MG63 (cell line): ENCODE measurements at regions not wholly inside any gene's neighbourhood (a gene's known extent, or its start where the extent isn't known, plus 50 kb on each side); places are given as distances from the start of the nearest gene placed in this dataset.

Experiments
- DNase-seq: peaks from one replicate; pipeline ENCODE4 v3.0.0-alpha.2; 2020
- H3K27me3 ChIP-seq: fragments of 250-450 bp; sonication (Bioruptor Pico); 2 replicates; pipeline ENCODE4 v1.5.1; 2020; ENCODE audit warnings: mild to moderate bottlenecking, moderate library complexity
- H3K36me3 ChIP-seq: fragments of 250-450 bp; sonication (Bioruptor Pico); 2 replicates; pipeline ENCODE4 v1.5.1; 2020; ENCODE audit warnings: mild to moderate bottlenecking, moderate library complexity
- H3K4me3 ChIP-seq: fragments of 250-450 bp; sonication (Bioruptor Pico); 2 replicates; pipeline ENCODE4 v1.5.1; 2020; ENCODE audit warnings: mild to moderate bottlenecking, moderate library complexity
- H3K9me3 ChIP-seq: fragments of 250-450 bp; sonication (Bioruptor Pico); 2 replicates; pipeline ENCODE4 v1.5.1; 2020; ENCODE audit warnings: mild to moderate bottlenecking, moderate library complexity

GRCh38 chr6:113078791-113079190, 731.7 kb downstream of the RFPL4B start:
- H3K27me3 ChIP-seq: no peaks in the 10 kb centered on the region
- no peaks in the 10 kb centered on the region for H3K36me3 ChIP-seq
- no peak for DNase-seq
- H3K4me3 ChIP-seq: no peak overlapping the region
- H3K9me3 ChIP-seq: no peaks in the 10 kb centered on the region

- Histone ChIP-seq H3K9me3 (no peaks in the 10 kb centered on the region), H3K4me3 (no peak overlapping the region), H3K36me3 (no peaks in the 10 kb centered on the region), H3K27me3 (no peaks in the 10 kb centered on the region)
- DNase-seq: no peak
These were observed 735.6 kb downstream of the RFPL4B start for GRCh38 chr6:113082745-113083144.

GRCh38 chr6:113083947-113084346, 736.8 kb downstream of the RFPL4B start:
- Histone ChIP-seq H3K9me3 (no peaks in the 10 kb centered on the region), H3K4me3 (no peak overlapping the region), H3K36me3 (no peaks in the 10 kb centered on the region), H3K27me3 (no peaks in the 10 kb centered on the region)
- no peak for DNase-seq

GRCh38 chr6:113089056-113089455, 741.9 kb downstream of the RFPL4B start:
- H3K27me3 ChIP-seq: no peaks in the 10 kb centered on the region
- no peak for DNase-seq
- H3K9me3 ChIP-seq: no peaks in the 10 kb centered on the region
- H3K36me3 ChIP-seq: no peaks in the 10 kb centered on the region
- no peak overlapping the region for H3K4me3 ChIP-seq

- Histone ChIP-seq H3K9me3 (no peaks in the 10 kb centered on the region; the same call in 1 of the 2 replicates), H3K4me3 (no peak overlapping the region), H3K27me3 (no peaks in the 10 kb centered on the region), H3K36me3 (no peaks in the 10 kb centered on the region)
- no peak for DNase-seq
These were observed 745.7 kb downstream of the RFPL4B start for GRCh38 chr6:113092795-113093194.

GRCh38 chr6:113094779-113095178, 747.6 kb downstream of the RFPL4B start:
- Histone ChIP-seq H3K27me3 (no peaks in the 10 kb centered on the region), H3K9me3 (no peaks in the 10 kb centered on the region; the same call in 1 of the 2 replicates), H3K4me3 (no peak overlapping the region), H3K36me3 (no peaks in the 10 kb centered on the region)
- no peak for DNase-seq

GRCh38 chr6:113095841-113096240, 748.7 kb downstream of the RFPL4B start:
- no peaks in the 10 kb centered on the region for H3K36me3 ChIP-seq
- no peak for DNase-seq
- H3K27me3 ChIP-seq: no peaks in the 10 kb centered on the region
- H3K4me3 ChIP-seq: no peak overlapping the region
- no peaks in the 10 kb centered on the region; the same call in 1 of the 2 replicates for H3K9me3 ChIP-seq

GRCh38 chr6:113102761-113103160, 754.4 kb upstream of the MARCKS start:
- H3K27me3 ChIP-seq: no peaks in the 10 kb centered on the region
- DNase-seq: no peak
- H3K9me3 ChIP-seq: no peaks in the 10 kb centered on the region
- no peak overlapping the region for H3K4me3 ChIP-seq
- no peaks in the 10 kb centered on the region for H3K36me3 ChIP-seq

GRCh38 chr6:113103634-113104361, 753.3 kb upstream of the MARCKS start:
- no peaks in the 10 kb centered on the region for H3K27me3 ChIP-seq
- no peaks in the 10 kb centered on the region for H3K36me3 ChIP-seq
- no peaks in the 10 kb centered on the region; the same call in 1 of the 2 replicates for H3K9me3 ChIP-seq
- H3K4me3 ChIP-seq: no peak overlapping the region
- no peak for DNase-seq

- DNase-seq: no peak
- Histone ChIP-seq H3K4me3 (no peak overlapping the region), H3K27me3 (no peaks in the 10 kb centered on the region)
These were observed 752.6 kb upstream of the MARCKS start for GRCh38 chr6:113104541-113104940.

GRCh38 chr6:113104951-113105350, 752.2 kb upstream of the MARCKS start:
- Histone ChIP-seq H3K4me3 (no peak overlapping the region), H3K9me3 (no peaks in the 10 kb centered on the region; the same call in 1 of the 2 replicates), H3K27me3 (no peaks in the 10 kb centered on the region), H3K36me3 (no peaks in the 10 kb centered on the region)
- no peak for DNase-seq

More at GRCh38 chr6:113104541-113104940, 752.6 kb upstream of the MARCKS start:
- Histone ChIP-seq H3K36me3 (no peaks in the 10 kb centered on the region), H3K9me3 (no peaks in the 10 kb centered on the region; the same call in 1 of the 2 replicates)

- H3K4me3 ChIP-seq: no peak overlapping the region
- H3K27me3 ChIP-seq: no peaks in the 10 kb centered on the region
- DNase-seq: no peak
- H3K9me3 ChIP-seq: peaks cover 7% of the 10 kb centered on the region
- no peaks in the 10 kb centered on the region for H3K36me3 ChIP-seq
These were observed 746.9 kb upstream of the MARCKS start for GRCh38 chr6:113110211-113110610.

GRCh38 chr6:113111550-113111949, 745.6 kb upstream of the MARCKS start:
- Histone ChIP-seq H3K4me3 (no peak overlapping the region), H3K27me3 (no peaks in the 10 kb centered on the region), H3K36me3 (no peaks in the 10 kb centered on the region), H3K9me3 (peaks cover 12% of the 10 kb centered on the region)
- no peak for DNase-seq

- DNase-seq: no peak
- peaks cover 12% of the 10 kb centered on the region for H3K9me3 ChIP-seq
These were observed 745.1 kb upstream of the MARCKS start for GRCh38 chr6:113112086-113112485.

GRCh38 chr6:113115196-113115595, 741.9 kb upstream of the MARCKS start:
- Histone ChIP-seq H3K9me3 (peaks cover 18% of the 10 kb centered on the region), H3K4me3 (no peak overlapping the region), H3K36me3 (no peaks in the 10 kb centered on the region), H3K27me3 (no peaks in the 10 kb centered on the region)
- DNase-seq: no peak

More at GRCh38 chr6:113112086-113112485, 745.1 kb upstream of the MARCKS start:
- no peak overlapping the region for H3K4me3 ChIP-seq
- no peaks in the 10 kb centered on the region for H3K27me3 ChIP-seq
- H3K36me3 ChIP-seq: no peaks in the 10 kb centered on the region

GRCh38 chr6:113120224-113120581, 736.9 kb upstream of the MARCKS start:
- no peaks in the 10 kb centered on the region for H3K36me3 ChIP-seq
- H3K4me3 ChIP-seq: no peak overlapping the region
- DNase-seq: peak; percentile 11
- H3K27me3 ChIP-seq: no peaks in the 10 kb centered on the region
- peaks cover 12% of the 10 kb centered on the region for H3K9me3 ChIP-seq

- peaks cover 9% of the 10 kb centered on the region for H3K9me3 ChIP-seq
- H3K36me3 ChIP-seq: no peaks in the 10 kb centered on the region
- no peaks in the 10 kb centered on the region for H3K27me3 ChIP-seq
- peak; percentile 78 for DNase-seq
- no peak overlapping the region for H3K4me3 ChIP-seq
These were observed 736.4 kb upstream of the MARCKS start for GRCh38 chr6:113120582-113121285.

GRCh38 chr6:113121571-113121970, 735.6 kb upstream of the MARCKS start:
- no peaks in the 10 kb centered on the region for H3K27me3 ChIP-seq
- peaks cover 6% of the 10 kb centered on the region for H3K9me3 ChIP-seq
- H3K4me3 ChIP-seq: no peak overlapping the region
- DNase-seq: no peak
- no peaks in the 10 kb centered on the region for H3K36me3 ChIP-seq
